Transverse colon (tissue), 3 donors: ENCODE measurements at regions not wholly inside any gene's neighbourhood (a gene's known extent, or its start where the extent isn't known, plus 50 kb on each side); places are given as distances from the start of the nearest gene placed in this dataset.
A peak's percentile ranks its signal among the peaks of the same experiment; 100 is the strongest.

Experiments used
- CTCF ChIP-seq, 5 experiments: fragments of 200-600 bp in 3 of 5; fragments of 450-650 bp in 2 of 5; sonication (generic) in 3 of 5; IDR thresholded peaks; 1 replicate in 2 of 5; 2 replicates in 3 of 5; pipeline ENCODE4 v1.5.1; 2016 to 2017; ENCODE audit warnings: antibody characterized with exemption in 5 of 5, inconsistent platforms in 3 of 5, mild to moderate bottlenecking in 2 of 5, moderate library complexity in 1 of 5
- EP300 ChIP-seq: sonication (generic); formaldehyde crosslinking; IDR thresholded peaks from one replicate; pipeline ENCODE4 v1.6.1; 2017; ENCODE audit warnings: antibody characterized with exemption, low read depth
- POLR2A ChIP-seq: fragments of 450-650 bp; IDR thresholded peaks from one replicate; pipeline ENCODE4 v1.6.1; 2016; ENCODE audit warnings: antibody characterized with exemption, mild to moderate bottlenecking, moderate library complexity

- TF ChIP-seq CTCF (IDR thresholded peaks at IDR 0.05): peak; percentile 83 to 93 (median 88)
- no peak for TF ChIP-seq POLR2A
- TF ChIP-seq EP300: no peak
Measured at GRCh38 chr6:138001750-138002349, 105.4 kb downstream of the PERP start.
